ENCODE measurements at regions not wholly inside any gene's neighbourhood (a gene's known extent, or its start where the extent isn't known, plus 50 kb on each side); places are given as distances from the start of the nearest gene placed in this dataset.

GRCh38 chr6:2543321-2543720 is 207.4 kb downstream of the MYLK4 start:
- no peak for TF ChIP-seq CTCF (IDR thresholded peaks at IDR 0.05)
- H3K4me3 ChIP-seq (ENCODE audit: low read depth in 1 of 2, low read length in 1 of 2): peak overlapping the region; percentile 33 to 45
- no peaks in the 10 kb centered on the region for H3K36me3 ChIP-seq
- H3K27me3 ChIP-seq: no peaks in the 10 kb centered on the region
- H3K9me3 ChIP-seq: no peaks in the 10 kb centered on the region
- H3K27ac ChIP-seq: peak overlapping the region; percentile 82
- H3K4me1 ChIP-seq (ENCODE audit: control insufficient read depth in 1 of 2, insufficient read depth in 1 of 2, low read depth in 1 of 2, low read length in 1 of 2): peaks cover 82 to 89% of the 10 kb centered on the region in 2 experiments

GRCh38 chr6:2542858-2543218 is 207.9 kb downstream of the MYLK4 start:
- H3K9me3 ChIP-seq: no peaks in the 10 kb centered on the region
- peak overlapping the region; percentile 82 for H3K27ac ChIP-seq
- H3K27me3 ChIP-seq: no peaks in the 10 kb centered on the region
- peaks cover 77 to 84% of the 10 kb centered on the region in 2 experiments for H3K4me1 ChIP-seq (ENCODE audit: control insufficient read depth in 1 of 2, insufficient read depth in 1 of 2, low read depth in 1 of 2, low read length in 1 of 2)
- TF ChIP-seq CTCF (IDR thresholded peaks at IDR 0.05): peak; percentile 53
- peak overlapping the region; percentile 33 to 45 for H3K4me3 ChIP-seq (ENCODE audit: low read depth in 1 of 2, low read length in 1 of 2)
- H3K36me3 ChIP-seq: no peaks in the 10 kb centered on the region

- H3K4me3 ChIP-seq (ENCODE audit: low read depth in 1 of 2, low read length in 1 of 2): peak overlapping the region; percentile 9 to 45
- H3K27me3 ChIP-seq: no peaks in the 10 kb centered on the region
- H3K36me3 ChIP-seq: no peaks in the 10 kb centered on the region
- no peaks in the 10 kb centered on the region for H3K9me3 ChIP-seq
- no peak for TF ChIP-seq CTCF (IDR thresholded peaks at IDR 0.05)
- peaks cover 71 to 78% of the 10 kb centered on the region in 2 experiments for H3K4me1 ChIP-seq (ENCODE audit: control insufficient read depth in 1 of 2, insufficient read depth in 1 of 2, low read depth in 1 of 2, low read length in 1 of 2)
- peak overlapping the region; percentile 82 for H3K27ac ChIP-seq
Measured at GRCh38 chr6:2542101-2542857, 208.4 kb downstream of the MYLK4 start.

- no peaks in the 10 kb centered on the region for H3K27me3 ChIP-seq
- peaks cover 55 to 65% of the 10 kb centered on the region in 2 experiments for H3K4me1 ChIP-seq (ENCODE audit: control insufficient read depth in 1 of 2, insufficient read depth in 1 of 2, low read depth in 1 of 2, low read length in 1 of 2)
- no peaks in the 10 kb centered on the region for H3K36me3 ChIP-seq
- H3K27ac ChIP-seq: no peak overlapping the region
- no peak overlapping the region for H3K4me3 ChIP-seq (ENCODE audit: low read depth in 1 of 2, low read length in 1 of 2)
- no peaks in the 10 kb centered on the region for H3K9me3 ChIP-seq
- no peak for TF ChIP-seq CTCF (IDR thresholded peaks at IDR 0.05)
Measured at GRCh38 chr6:2536451-2536850, 214.3 kb downstream of the MYLK4 start.

DNA sequence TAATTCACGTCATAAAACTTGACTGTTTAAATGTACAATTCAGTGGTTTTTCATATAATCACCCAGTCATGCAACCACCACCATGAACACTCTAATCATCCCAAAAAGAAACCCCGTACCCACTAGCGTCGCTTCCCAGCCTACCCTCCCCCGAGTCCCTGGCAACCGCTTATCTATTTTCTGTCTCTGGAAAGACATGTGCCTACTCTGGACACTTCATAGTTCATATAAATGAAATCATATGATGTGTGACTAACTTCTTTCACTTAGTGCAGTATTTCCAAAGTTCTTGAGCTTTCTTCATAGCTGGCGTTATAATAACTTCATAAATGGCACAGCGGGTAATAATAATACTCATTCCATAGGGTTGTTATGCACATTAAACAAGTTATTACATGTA is 215.2 kb downstream of the MYLK4 start:
- no peak for TF ChIP-seq CTCF (IDR thresholded peaks at IDR 0.05)
- no peak overlapping the region for H3K4me3 ChIP-seq (ENCODE audit: low read depth in 1 of 2, low read length in 1 of 2)
- H3K36me3 ChIP-seq: no peaks in the 10 kb centered on the region
- H3K9me3 ChIP-seq: no peaks in the 10 kb centered on the region
- no peaks in the 10 kb centered on the region for H3K27me3 ChIP-seq
- no peak overlapping the region for H3K27ac ChIP-seq
- H3K4me1 ChIP-seq (ENCODE audit: control insufficient read depth in 1 of 2, insufficient read depth in 1 of 2, low read depth in 1 of 2, low read length in 1 of 2): peaks cover 46 to 59% of the 10 kb centered on the region in 2 experiments

Measured in neutrophil (primary cell).